Motor neuron (in vitro differentiated cells): ENCODE measurements at regions not wholly inside any gene's neighbourhood (a gene's known extent, or its start where the extent isn't known, plus 50 kb on each side); places are given as distances from the start of the nearest gene placed in this dataset.

ENCODE experiments used
- ATAC-seq, 8 experiments: fragments of 200-7000 bp; cut with Tn5 transposase; replicated peaks in 6 of 8; 2 replicates each; pipeline ENCODE4 v1.8.0; 2021; ENCODE audit warnings: mild to moderate bottlenecking in 8 of 8, moderate library complexity in 8 of 8
- H3K27ac ChIP-seq, 2 donors: fragments of 250-450 bp; sonication (Bioruptor Pico); 2 replicates each; pipeline ENCODE4 v1.9.0; 2021; ENCODE audit warnings: antibody characterized with exemption in 2 of 2, mild to moderate bottlenecking in 2 of 2, moderate library complexity in 1 of 2
- H3K4me1 ChIP-seq, 2 donors: fragments of 250-450 bp; sonication (Bioruptor Pico); replicated peaks in 1 of 2; 2 replicates each; pipeline ENCODE4 v1.6.1; 2021; ENCODE audit warnings: antibody characterized with exemption in 2 of 2, mild to moderate bottlenecking in 2 of 2, moderate library complexity in 1 of 2
- H3K4me3 ChIP-seq, 5 donors: fragments of 250-450 bp; sonication (Bioruptor Pico); 2 replicates each; pipeline ENCODE4 v1.9.0; 2021; ENCODE audit warnings: antibody characterized with exemption in 5 of 5, mild to moderate bottlenecking in 5 of 5, moderate library complexity in 4 of 5
- WGBS, 10 experiments: fragments of 450-650 bp; shearing (Covaris generic); methylation state at CpG; one replicate each; pipeline ENCODE4 v1.0.0; 2022; 5-methylcytosine and 5-hydroxymethylcytosine counted together
- in situ Hi-C, 9 experiments: fragments of 400-800 bp; cut with MboI; loops; one replicate each; pipeline ENCODE4 v1.15.0; 2021; ENCODE audit warnings: low sequenced_read_pairs in 9 of 9, low pct_unique_long_range_greater_than_20kb in 2 of 9; ENCODE audit not compliant: unreplicated experiment in 9 of 9

DNA sequence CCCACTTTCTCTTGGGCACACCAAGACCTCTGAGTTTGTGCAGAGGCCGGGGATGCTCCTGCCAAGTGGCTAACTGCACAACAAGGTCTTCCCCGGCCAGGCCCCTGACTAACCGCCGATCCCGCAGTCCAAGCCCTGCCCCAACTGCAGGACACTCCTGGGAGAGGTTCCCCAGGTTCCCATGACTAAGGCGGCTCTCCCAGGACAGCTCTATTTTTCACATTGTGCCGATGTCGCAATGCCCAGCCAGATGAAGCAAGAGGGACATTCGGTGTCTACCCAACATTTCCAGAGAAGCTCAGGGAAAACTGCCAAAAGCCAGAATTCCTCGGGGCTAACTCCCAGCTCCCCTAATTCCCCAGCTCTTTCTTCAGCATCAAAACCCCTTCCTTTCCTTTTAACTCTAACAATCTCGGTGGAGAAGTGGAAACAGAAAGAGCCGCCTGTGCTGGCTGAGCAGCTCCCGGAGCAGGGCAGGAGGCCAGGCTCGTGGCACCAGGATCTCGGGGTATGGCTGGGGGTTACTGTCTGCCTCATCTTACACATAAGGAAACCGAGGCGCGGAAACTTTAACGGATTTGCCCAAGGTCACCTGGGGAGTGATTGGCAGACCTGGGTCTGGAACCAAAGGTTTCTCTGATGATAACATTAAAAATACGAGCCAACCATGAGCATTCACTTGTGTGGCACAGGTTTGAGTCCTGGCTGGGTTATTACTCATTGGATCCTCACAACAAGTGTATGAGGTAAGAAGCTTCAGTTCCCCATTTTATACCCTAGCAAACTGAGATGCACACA is 318.2 kb downstream of the BCL11B start:
- no peak overlapping the region for H3K4me3 ChIP-seq
- no peak overlapping the region for H3K27ac ChIP-seq
- 0 to 96% (median 80%) methylated on average over 2 to 9 of the region's 20 CpGs; no CpG with 5 or more reads in 1 of the 10 experiments for WGBS, 10 experiments
- peak in 2 of 8 experiments; percentile 17 to 31 for ATAC-seq
- in situ Hi-C loops, result no loop called here
- H3K4me1 ChIP-seq, result peaks cover 0 to 6% of the 10 kb centered on the region in 2 donors

DNA sequence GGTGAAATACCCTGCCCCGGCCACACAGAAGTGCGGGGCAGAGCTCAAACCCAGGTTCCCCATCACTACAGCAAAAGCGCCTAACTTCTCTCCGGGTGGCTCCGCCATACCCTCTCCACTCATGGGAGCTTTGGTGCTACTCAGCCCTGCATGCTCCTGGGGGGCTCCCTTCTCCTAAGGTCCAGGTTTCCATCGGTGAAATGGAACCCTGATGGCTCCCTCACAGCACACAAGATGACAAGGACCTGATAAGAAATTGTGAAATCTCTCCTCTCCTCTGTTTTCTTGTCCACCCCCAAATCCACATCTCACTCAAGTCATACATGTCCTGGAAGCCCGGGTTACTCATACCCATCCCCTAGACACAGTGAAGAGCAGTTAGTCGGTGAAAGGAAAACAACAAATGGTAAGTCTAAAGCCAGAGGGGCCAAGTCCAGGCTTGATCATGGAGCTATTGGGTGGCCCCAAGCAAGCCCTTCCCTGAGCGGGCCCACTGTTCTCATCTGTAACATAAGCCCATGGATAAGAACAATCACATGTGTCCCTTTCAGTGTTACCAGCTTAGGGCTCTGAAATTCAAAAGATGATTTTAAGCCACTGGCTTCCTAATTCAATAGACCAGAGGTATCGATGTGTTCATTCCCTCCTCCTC is 317.5 kb downstream of the BCL11B start:
- Histone ChIP-seq H3K4me3 (no peak overlapping the region), H3K4me1 (peaks cover 0 to 3% of the 10 kb centered on the region in 2 donors), H3K27ac (no peak overlapping the region)
- ATAC-seq, result no peak
- WGBS, 10 experiments, result 57 to 100% (median 91%) methylated on average over 1 to 8 of the region's 10 CpGs; no CpG with 5 or more reads in 2 of the 10 experiments
- in situ Hi-C loops, result no loop called here

DNA sequence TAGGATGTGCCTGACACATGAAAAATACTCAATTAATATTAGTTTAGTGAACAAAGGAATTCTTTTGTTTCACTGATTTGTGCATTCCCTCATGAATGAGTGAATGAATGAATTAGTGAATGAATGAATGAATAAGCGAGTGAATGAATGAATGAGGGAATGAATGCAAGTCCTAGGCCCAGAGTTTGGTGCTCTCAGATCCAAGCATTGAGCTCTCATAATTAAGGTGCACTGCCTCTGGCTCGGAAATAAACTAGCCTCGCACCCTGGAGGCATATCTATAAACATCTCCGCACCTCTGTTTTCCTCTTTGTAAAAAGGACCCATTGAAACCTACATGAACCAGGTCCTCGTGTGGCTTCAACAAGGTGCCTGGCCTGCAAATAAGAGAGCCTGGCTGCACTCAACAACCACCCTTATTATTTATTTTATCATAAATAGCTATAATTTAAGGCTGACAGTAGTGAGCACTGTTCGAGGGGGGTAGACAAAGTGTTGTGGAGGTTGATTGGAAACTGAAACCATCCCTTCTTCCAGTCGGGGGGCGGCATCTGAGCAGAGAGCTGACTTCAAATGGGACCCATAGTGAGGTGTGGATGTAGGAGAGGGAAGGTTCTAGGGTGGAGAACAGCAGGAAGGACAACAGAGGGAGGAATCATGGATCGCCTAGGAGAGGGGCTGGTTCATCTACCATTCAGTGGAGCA is 316.8 kb downstream of the BCL11B start:
- no peak overlapping the region for H3K4me3 ChIP-seq
- 41 to 82% (median 69%) methylated on average over 1 to 9 of the region's 9 CpGs; no CpG with 5 or more reads in 1 of the 10 experiments for WGBS, 10 experiments
- in situ Hi-C loops, result no loop called here
- H3K4me1 ChIP-seq, result no peaks in the 10 kb centered on the region
- ATAC-seq, result no peak
- H3K27ac ChIP-seq, result no peak overlapping the region

DNA sequence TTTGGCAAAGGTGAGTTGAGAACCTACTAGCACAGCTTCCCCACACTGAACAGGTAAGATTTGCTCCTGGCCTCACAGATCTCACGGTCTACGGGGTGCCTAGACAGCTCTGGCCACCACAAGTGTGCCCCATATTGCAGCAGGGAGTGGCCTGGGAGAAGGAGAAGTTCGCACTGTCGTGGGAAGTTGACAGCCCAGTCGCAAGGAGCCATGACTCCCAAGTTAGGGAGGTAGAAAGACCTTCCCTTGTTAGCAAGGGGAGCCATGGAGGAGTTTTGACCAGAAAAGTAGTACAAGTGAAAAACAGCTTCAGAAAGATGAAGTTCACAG is 316.3 kb downstream of the BCL11B start:
- in situ Hi-C loops, result no loop called here
- 45 to 100% (median 92%) methylated on average over 1 to 5 of the region's 5 CpGs; no CpG with 5 or more reads in 3 of the 10 experiments for WGBS, 10 experiments
- Histone ChIP-seq H3K4me3 (no peak overlapping the region), H3K27ac (no peak overlapping the region), H3K4me1 (no peaks in the 10 kb centered on the region)
- ATAC-seq, result no peak

DNA sequence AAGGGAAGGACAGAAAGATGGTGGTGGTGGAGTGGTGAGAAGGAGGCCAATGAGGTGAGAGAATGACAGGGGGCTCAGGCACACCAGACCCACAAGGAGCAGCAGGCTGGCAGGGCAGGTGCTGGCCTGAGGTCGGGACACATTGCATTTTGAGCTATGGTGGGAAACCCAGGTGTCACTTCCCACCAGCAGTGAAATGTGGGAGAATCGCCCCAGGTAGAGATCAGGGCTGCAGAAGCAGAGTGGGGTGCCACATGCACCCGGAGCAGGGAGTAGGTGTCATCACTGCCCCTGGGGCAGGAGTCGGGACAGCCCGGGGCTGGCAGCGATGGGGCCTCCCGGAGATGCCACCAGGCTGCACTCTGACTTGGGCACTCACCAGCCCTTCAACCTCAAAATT is 315.8 kb downstream of the BCL11B start:
- WGBS, 10 experiments, result 17 to 80% (median 64%) methylated on average over 1 to 3 of the region's 7 CpGs; no CpG with 5 or more reads in 5 of the 10 experiments
- Histone ChIP-seq H3K4me3 (no peak overlapping the region), H3K27ac (no peak overlapping the region), H3K4me1 (no peaks in the 10 kb centered on the region)
- no peak for ATAC-seq
- in situ Hi-C loops, result no loop called here

DNA sequence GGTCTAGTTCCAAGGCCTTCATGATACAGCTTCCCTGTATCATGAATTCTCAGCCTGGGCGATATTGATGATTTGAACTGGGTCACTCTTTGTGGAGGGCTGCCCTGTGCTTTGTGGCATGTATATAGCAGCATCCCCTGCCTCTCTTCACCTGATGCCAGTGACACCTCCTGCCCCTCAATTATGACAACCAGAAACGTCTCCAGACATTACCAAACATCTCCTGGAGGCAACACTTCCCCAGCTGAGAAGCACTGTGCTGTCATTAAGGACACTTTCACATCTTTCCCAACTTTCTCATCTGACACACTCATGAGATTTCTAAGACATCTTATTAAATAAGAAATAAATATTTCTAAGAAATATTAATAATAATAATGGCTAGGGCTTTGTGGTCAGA is 315.3 kb downstream of the BCL11B start:
- H3K4me1 ChIP-seq, result no peaks in the 10 kb centered on the region
- in situ Hi-C loops, result no loop called here
- ATAC-seq, result no peak
- WGBS, 10 experiments, result 0 to 100% (median 80%) methylated on average over 1 to 2 of the region's 2 CpGs; no CpG with 5 or more reads in 4 of the 10 experiments
- no peak overlapping the region for H3K4me3 ChIP-seq
- no peak overlapping the region for H3K27ac ChIP-seq

DNA sequence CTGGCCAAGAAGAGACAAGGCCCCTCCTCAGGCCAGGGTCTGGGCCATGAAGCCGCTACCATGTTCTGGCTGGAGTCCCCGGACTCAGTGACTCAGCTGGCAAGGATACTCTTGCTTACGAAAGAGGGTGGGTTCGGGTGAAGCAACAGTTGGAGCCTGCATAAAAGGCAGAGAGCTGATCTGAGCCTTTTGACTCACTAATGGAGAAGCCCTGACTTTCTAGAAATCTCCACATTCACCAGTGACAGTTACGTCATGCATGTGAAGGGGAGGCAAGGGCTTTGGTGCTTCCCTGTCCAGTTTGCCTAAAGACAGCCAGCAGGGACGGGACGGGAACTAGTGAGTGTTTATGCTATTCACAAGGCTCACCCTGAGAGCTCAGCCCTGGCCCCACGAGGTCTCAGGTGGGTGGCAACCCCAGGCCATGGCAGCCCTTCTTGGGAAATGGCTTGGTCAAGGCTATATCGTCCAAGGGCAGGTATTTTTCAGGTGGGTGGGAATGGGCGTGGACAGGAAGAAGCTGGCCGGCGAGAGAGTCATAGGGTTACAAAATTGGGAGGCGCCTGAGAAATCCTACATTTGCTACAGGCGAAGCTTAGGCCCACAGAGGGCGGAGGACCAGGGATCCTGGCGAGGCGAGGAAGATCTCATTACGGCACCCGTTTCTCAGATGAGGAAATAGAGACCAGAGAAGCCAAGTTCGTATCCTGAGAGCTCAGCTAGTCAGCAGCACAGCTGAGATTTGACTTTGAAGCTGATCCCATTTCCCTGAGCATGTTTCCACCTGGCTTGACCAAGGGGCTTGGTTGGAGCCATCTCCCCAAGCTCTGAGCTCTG is 314.6 kb downstream of the BCL11B start:
- Histone ChIP-seq H3K27ac (no peak overlapping the region), H3K4me1 (no peaks in the 10 kb centered on the region), H3K4me3 (no peak overlapping the region)
- WGBS, 10 experiments, result 20 to 90% (median 82%) methylated on average over 1 to 10 of the region's 20 CpGs; no CpG with 5 or more reads in 4 of the 10 experiments
- peak in 2 of 8 experiments; percentile 93 for ATAC-seq
- in situ Hi-C loops, result no loop called here

DNA sequence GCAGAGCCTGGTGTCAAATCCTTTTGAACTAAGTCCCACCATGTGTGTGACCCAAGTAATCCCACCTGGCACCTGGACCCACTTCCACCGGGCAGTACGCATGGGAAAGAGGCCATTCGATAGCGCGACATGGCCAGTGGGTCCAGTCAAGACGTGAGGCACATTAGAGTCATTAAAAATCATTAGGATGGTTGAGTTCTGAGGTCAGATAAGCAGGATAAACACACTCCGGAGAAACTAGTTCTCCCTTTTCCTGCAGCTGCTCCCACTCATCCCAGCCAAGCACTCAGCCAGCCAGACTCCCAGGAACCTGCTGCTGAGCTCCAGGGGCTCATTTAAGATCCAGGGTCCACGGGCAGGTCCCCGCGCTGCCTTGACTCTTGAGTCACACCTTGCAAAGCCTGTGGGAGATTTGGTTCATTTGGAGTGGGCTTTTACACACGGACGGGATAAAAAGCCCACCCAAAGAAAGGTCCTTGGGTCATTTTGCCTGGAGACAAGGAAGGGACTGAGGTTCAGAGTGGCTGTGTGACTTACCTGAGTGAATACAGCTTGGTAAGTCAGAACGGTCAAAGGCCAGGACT is 313.9 kb downstream of the BCL11B start:
- in situ Hi-C loops, result no loop called here
- WGBS, 10 experiments, result 0 to 100% (median 74%) methylated on average over 1 to 9 of the region's 13 CpGs; no CpG with 5 or more reads in 4 of the 10 experiments
- Histone ChIP-seq H3K27ac (no peak overlapping the region), H3K4me1 (no peaks in the 10 kb centered on the region), H3K4me3 (no peak overlapping the region)
- ATAC-seq, result no peak

DNA sequence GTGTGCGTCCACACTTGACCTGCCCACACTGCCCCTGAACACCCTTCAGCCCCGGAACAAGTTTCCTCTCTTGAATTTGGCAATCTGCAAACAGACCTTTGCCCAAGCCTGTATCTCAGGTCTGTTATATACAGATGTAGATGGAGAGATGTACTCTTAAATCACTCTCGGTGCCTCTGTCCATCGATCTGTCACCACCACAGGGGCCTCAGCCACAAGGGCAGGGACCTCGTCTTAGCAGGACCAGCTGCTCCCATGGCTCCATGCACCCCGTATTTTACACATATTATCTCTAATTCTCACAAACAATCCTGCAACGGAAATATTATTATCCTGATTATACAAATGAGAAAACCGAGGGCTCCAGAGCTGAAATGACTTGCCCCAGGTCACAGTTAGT is 313.4 kb downstream of the BCL11B start:
- 28 to 100% (median 75%) methylated on average over 1 to 7 of the region's 8 CpGs; no CpG with 5 or more reads in 1 of the 10 experiments for WGBS, 10 experiments
- no peaks in the 10 kb centered on the region for H3K4me1 ChIP-seq
- no peak overlapping the region for H3K4me3 ChIP-seq
- in situ Hi-C loops, result no loop called here
- no peak overlapping the region for H3K27ac ChIP-seq
- no peak for ATAC-seq

DNA sequence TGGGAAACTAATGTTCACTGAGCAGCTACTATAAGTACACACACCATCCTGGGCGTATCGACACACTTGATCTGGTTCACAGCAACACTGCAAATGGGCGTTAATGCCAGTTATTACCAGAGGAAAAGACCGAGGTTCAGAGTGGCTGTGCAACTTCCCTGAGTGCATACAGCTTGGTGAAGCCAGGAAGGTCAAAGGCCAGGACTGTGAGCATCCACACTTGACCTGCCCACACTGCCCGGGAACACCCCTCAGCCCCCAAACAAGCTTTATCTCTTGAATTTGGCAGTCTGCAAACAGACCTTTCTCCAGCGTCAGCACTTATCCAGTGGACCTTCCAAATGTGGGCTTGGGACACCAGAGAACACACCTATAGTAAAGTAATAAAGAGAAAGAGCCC is 312.6 kb downstream of the BCL11B start:
- in situ Hi-C loops, result no loop called here
- H3K4me1 ChIP-seq, result no peaks in the 10 kb centered on the region
- ATAC-seq, result no peak
- no peak overlapping the region for H3K27ac ChIP-seq
- H3K4me3 ChIP-seq, result no peak overlapping the region
- WGBS, 10 experiments, result 42 to 100% (median 92%) methylated on average over 2 to 6 of the region's 6 CpGs; no CpG with 5 or more reads in 4 of the 10 experiments

DNA sequence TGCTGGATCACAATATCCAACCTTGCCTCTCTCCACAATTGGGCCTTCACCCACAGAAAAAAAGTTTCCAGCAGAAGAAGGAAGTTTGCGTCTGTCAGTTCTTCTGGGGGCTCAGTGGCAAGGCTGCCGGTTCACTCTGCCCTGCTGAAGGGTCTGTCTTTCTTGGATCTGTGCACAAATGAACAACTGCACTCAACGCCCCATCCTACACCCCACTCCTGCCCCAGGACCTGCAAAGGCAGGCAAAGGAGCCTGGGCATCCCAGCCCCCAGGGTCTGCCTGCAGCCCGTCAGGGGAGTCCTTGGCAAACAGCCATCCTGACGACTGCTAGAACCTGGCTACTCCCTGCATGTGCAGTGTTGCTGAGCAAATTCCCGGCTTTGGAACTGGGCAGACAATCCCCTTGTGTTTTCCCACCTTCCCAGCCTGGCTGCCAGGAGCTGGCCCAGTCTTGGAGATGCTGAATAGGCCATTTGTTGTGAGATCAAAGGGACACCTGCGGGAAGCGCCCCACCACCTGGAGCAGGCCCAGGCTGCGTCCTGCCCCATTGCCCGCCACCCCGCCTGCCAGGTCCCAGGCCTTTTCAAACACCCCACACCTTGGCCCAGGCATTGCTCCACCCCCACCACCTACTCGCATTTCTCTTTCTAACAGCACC is 311.9 kb downstream of the BCL11B start:
- in situ Hi-C loops, result no loop called here
- Histone ChIP-seq H3K27ac (no peak overlapping the region), H3K4me3 (no peak overlapping the region), H3K4me1 (no peaks in the 10 kb centered on the region)
- 60 to 90% (median 85%) methylated on average over 1 to 4 of the region's 12 CpGs; no CpG with 5 or more reads in 6 of the 10 experiments for WGBS, 10 experiments
- no peak for ATAC-seq

DNA sequence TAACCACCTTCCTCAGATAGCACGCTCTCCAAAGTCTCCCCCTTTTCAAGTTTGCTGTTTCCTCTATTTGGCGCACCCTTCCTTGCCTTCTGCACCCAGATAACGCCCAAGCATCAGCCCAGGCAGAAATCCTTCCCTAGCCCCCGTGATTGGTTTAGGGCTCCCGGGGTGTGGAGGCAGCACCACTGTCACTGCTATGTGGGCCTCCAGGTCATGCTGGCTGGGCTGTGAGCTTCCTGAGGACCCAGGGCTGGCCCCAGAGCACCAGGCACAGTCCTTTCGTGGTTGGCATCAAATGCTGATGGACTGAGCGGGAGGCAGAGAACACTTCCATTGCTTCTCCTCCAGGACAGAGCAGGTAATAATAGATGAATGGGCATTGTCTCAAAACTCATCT is 311.4 kb downstream of the BCL11B start:
- Histone ChIP-seq H3K4me3 (no peak overlapping the region), H3K27ac (no peak overlapping the region), H3K4me1 (no peaks in the 10 kb centered on the region)
- 33 to 80% (median 60%) methylated on average over 1 to 6 of the region's 7 CpGs; no CpG with 5 or more reads in 2 of the 10 experiments for WGBS, 10 experiments
- in situ Hi-C loops, result no loop called here
- ATAC-seq, result no peak
